ENCODE measurements at regions not wholly inside any gene's neighbourhood (a gene's known extent, or its start where the extent isn't known, plus 50 kb on each side); places are given as distances from the start of the nearest gene placed in this dataset.

GRCh38 chr14:101028971-101029667, 125.6 kb upstream of the RTL1 start:
- TF ChIP-seq CTCF (IDR thresholded peaks at IDR 0.05; ENCODE audit: insufficient read depth, low read depth, low read length, missing control alignments) = no peak
- no peak overlapping the region for H3K4me3 ChIP-seq (ENCODE audit: low read length)
- no peak for DNase-seq (ENCODE audit: low read depth)

- no peak overlapping the region for H3K4me3 ChIP-seq (ENCODE audit: low read length)
These were observed 126.3 kb upstream of the RTL1 start for GRCh38 chr14:101029668-101030290.

GRCh38 chr14:101030586-101030985, 127.1 kb upstream of the RTL1 start:
- H3K4me3 ChIP-seq (ENCODE audit: low read length) = no peak overlapping the region
- no peak for TF ChIP-seq CTCF (IDR thresholded peaks at IDR 0.05; ENCODE audit: insufficient read depth, low read depth, low read length, missing control alignments)
- DNase-seq (ENCODE audit: low read depth) = no peak

More at GRCh38 chr14:101029668-101030290, 126.3 kb upstream of the RTL1 start:
- no peak for TF ChIP-seq CTCF (IDR thresholded peaks at IDR 0.05; ENCODE audit: insufficient read depth, low read depth, low read length, missing control alignments)
- DNase-seq (ENCODE audit: low read depth) = no peak

- DNase-seq (ENCODE audit: low read depth) = no peak
- H3K4me3 ChIP-seq (ENCODE audit: low read length) = no peak overlapping the region
These were observed 127.7 kb upstream of the RTL1 start for GRCh38 chr14:101031186-101031585.

GRCh38 chr14:101031721-101032120, 128.2 kb upstream of the RTL1 start:
- no peak for TF ChIP-seq CTCF (IDR thresholded peaks at IDR 0.05; ENCODE audit: insufficient read depth, low read depth, low read length, missing control alignments)
- DNase-seq (ENCODE audit: low read depth) = no peak

More at GRCh38 chr14:101031186-101031585, 127.7 kb upstream of the RTL1 start:
- no peak for TF ChIP-seq CTCF (IDR thresholded peaks at IDR 0.05; ENCODE audit: insufficient read depth, low read depth, low read length, missing control alignments)

GRCh38 chr14:101032433-101032832, 128.9 kb upstream of the RTL1 start:
- DNase-seq (ENCODE audit: low read depth) = no peak
- H3K4me3 ChIP-seq (ENCODE audit: low read length) = no peak overlapping the region
- no peak for TF ChIP-seq CTCF (IDR thresholded peaks at IDR 0.05; ENCODE audit: insufficient read depth, low read depth, low read length, missing control alignments)

More at GRCh38 chr14:101031721-101032120, 128.2 kb upstream of the RTL1 start:
- no peak overlapping the region for H3K4me3 ChIP-seq (ENCODE audit: low read length)

Data from epithelial cell of esophagus (primary cell).